KMS-11 (cell line): ENCODE measurements at regions not wholly inside any gene's neighbourhood (a gene's known extent, or its start where the extent isn't known, plus 50 kb on each side); places are given as distances from the start of the nearest gene placed in this dataset.

Source experiments
- H2AFZ ChIP-seq: fragments of 200-600 bp; sonication (generic); 2 replicates; pipeline ENCODE4 v1.6.1; 2016; ENCODE audit warnings: antibody characterized with exemption, mixed run types, low read depth
- H3K27ac ChIP-seq: fragments of 200-600 bp; sonication (generic); 2 replicates; pipeline ENCODE4 v1.6.1; 2016; ENCODE audit warnings: mild to moderate bottlenecking, mixed run types
- H3K27me3 ChIP-seq: fragments of 200-600 bp; sonication (generic); 2 replicates; pipeline ENCODE4 v1.6.1; 2017; ENCODE audit warnings: mild to moderate bottlenecking, low read depth, mixed run types, moderate library complexity; ENCODE audit not compliant: insufficient read depth
- H3K36me3 ChIP-seq: fragments of 200-600 bp; sonication (generic); 2 replicates; pipeline ENCODE4 v1.6.1; 2017; ENCODE audit warnings: mild to moderate bottlenecking, mixed run types; ENCODE audit not compliant: insufficient read depth
- H3K4me1 ChIP-seq: fragments of 200-600 bp; sonication (generic); 2 replicates; pipeline ENCODE4 v1.6.1; 2016; ENCODE audit warnings: mild to moderate bottlenecking, low read depth, mixed run types; ENCODE audit not compliant: poor library complexity, severe bottlenecking
- H3K4me2 ChIP-seq: fragments of 200-600 bp; sonication (generic); 2 replicates; pipeline ENCODE4 v1.7.0; 2016; ENCODE audit warnings: mild to moderate bottlenecking, mixed run types
- H3K4me3 ChIP-seq: fragments of 200-600 bp; sonication (generic); IDR thresholded peaks from 2 replicates; pipeline ENCODE4 v1.6.1; 2017; ENCODE audit warnings: low read depth, low read length, mixed read lengths; ENCODE audit not compliant: insufficient read depth
- H3K79me2 ChIP-seq: fragments of 200-600 bp; sonication (generic); 2 replicates; pipeline ENCODE4 v1.6.1; 2016; ENCODE audit warnings: low read depth, mixed run types; ENCODE audit not compliant: insufficient read depth
- H3K9ac ChIP-seq: fragments of 200-600 bp; sonication (generic); 2 replicates; pipeline ENCODE4 v1.6.1; 2016; ENCODE audit warnings: mild to moderate bottlenecking, mixed run types
- H4K20me1 ChIP-seq: fragments of 200-600 bp; sonication (generic); 2 replicates; pipeline ENCODE4 v1.6.1; 2016; ENCODE audit warnings: mild to moderate bottlenecking, mixed run types; ENCODE audit not compliant: insufficient read depth
- TF ChIP-seq, protein P1 (sequence below): fragments of 200-600 bp; sonication (generic); conservative IDR thresholded peaks from 2 replicates; pipeline ENCODE4 v1.6.1; 2017; ENCODE audit warnings: low read depth, mild to moderate bottlenecking, antibody characterized with exemption, low read length, moderate library complexity, mixed read lengths

DNA sequence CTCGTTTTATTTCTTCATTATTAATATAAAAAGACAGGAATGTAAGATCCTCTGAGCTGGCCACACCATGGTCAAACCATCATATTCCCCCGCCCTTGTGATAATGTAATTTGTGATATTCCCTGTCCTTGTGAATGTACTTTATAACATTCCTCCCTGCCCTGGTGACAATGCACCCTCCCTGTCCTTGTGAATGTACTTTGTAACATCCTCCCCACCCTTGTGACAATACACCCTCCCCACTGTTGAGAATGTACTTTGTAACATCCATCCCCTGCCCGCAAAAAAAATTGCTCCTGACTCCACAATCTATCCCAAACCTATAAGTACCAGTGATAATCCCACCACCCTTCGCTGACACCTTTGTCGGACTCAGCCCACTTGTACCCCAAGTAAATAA is 211.0 kb downstream of the MBD2 start:
- no peaks in the 10 kb centered on the region for H3K4me1 ChIP-seq
- H3K36me3 ChIP-seq, result no peaks in the 10 kb centered on the region
- TF ChIP-seq, protein P1, sequence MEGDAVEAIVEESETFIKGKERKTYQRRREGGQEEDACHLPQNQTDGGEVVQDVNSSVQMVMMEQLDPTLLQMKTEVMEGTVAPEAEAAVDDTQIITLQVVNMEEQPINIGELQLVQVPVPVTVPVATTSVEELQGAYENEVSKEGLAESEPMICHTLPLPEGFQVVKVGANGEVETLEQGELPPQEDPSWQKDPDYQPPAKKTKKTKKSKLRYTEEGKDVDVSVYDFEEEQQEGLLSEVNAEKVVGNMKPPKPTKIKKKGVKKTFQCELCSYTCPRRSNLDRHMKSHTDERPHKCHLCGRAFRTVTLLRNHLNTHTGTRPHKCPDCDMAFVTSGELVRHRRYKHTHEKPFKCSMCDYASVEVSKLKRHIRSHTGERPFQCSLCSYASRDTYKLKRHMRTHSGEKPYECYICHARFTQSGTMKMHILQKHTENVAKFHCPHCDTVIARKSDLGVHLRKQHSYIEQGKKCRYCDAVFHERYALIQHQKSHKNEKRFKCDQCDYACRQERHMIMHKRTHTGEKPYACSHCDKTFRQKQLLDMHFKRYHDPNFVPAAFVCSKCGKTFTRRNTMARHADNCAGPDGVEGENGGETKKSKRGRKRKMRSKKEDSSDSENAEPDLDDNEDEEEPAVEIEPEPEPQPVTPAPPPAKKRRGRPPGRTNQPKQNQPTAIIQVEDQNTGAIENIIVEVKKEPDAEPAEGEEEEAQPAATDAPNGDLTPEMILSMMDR, result no peak
- no peak overlapping the region for H3K4me2 ChIP-seq
- H4K20me1 ChIP-seq, result no peaks in the 10 kb centered on the region
- no peak overlapping the region for H3K9ac ChIP-seq
- H3K79me2 ChIP-seq, result no peaks in the 10 kb centered on the region
- no peak overlapping the region for H3K4me3 ChIP-seq
- no peak overlapping the region for H3K27ac ChIP-seq
- no peaks in the 10 kb centered on the region for H3K27me3 ChIP-seq
- no peak overlapping the region for H2AFZ ChIP-seq

DNA sequence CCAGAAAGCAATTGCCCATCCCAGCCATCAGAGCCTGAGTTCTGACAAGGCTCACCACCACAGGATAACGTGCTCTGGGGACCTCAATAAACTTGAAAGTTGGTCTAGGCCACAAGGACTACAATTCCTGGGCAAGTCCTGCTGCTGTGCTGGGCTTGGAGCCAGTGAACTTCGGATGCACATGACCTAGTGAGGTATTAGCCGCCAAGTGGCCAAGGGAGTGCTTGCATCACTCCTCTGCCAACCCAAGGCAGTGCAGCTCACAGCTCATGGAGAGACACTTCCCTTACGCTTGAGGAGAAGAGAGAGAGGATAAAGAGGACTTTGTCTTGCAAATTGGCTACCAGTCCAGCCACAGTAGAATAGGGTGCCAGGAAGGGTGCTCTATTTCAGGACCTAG is 219.6 kb downstream of the MBD2 start:
- no peaks in the 10 kb centered on the region for H3K27me3 ChIP-seq
- H3K79me2 ChIP-seq, result no peaks in the 10 kb centered on the region
- H3K9ac ChIP-seq, result no peak overlapping the region
- no peak overlapping the region for H2AFZ ChIP-seq
- no peak overlapping the region for H3K4me3 ChIP-seq
- H4K20me1 ChIP-seq, result no peaks in the 10 kb centered on the region
- H3K27ac ChIP-seq, result no peak overlapping the region
- TF ChIP-seq, protein P1, result no peak
- no peak overlapping the region for H3K4me2 ChIP-seq
- H3K4me1 ChIP-seq, result peaks cover 6% of the 10 kb centered on the region
- no peaks in the 10 kb centered on the region for H3K36me3 ChIP-seq

DNA sequence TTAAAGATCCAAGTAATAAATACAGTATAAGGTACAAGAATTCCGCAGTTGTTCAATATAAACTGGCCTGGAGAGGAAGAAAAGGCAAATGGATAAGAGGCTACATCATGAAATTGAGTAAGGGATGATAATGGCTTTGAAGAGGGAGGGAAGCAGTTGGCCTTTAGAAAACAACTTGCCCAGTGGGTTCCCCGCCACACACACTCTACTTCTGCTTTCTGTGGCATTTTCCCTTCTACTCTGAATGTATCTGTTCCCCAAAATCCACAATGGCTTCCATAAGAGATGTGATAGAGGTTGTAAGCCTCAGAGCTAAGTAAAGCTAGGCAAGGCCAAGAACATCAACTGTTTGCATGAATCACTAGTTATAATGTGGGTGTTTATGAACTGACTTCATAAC is 221.3 kb downstream of the MBD2 start:
- no peak overlapping the region for H3K9ac ChIP-seq
- H3K27ac ChIP-seq, result no peak overlapping the region
- no peaks in the 10 kb centered on the region for H3K36me3 ChIP-seq
- no peak overlapping the region for H3K4me3 ChIP-seq
- TF ChIP-seq, protein P1, result no peak
- no peaks in the 10 kb centered on the region for H3K79me2 ChIP-seq
- peaks cover 6% of the 10 kb centered on the region for H3K4me1 ChIP-seq
- no peak overlapping the region for H2AFZ ChIP-seq
- no peaks in the 10 kb centered on the region for H3K27me3 ChIP-seq
- H3K4me2 ChIP-seq, result no peak overlapping the region
- no peaks in the 10 kb centered on the region for H4K20me1 ChIP-seq

DNA sequence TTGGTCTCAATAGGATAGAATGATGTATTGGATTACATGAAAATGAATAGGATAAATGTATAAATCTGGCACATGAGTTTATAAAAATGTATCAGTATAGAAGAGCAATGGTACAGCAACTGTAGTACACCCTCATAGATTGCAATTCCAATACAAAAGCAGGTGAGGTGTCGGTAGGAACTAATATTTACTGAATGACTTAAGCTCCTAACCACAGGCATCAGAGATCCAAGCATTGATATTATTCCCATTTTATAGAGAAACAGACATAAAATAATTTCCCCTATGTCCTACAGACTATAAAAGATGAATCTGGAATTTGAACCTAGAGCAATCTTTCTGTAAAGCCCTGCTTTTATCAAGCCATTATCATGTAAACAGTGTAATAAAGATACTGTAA is 227.4 kb downstream of the MBD2 start:
- no peak overlapping the region for H2AFZ ChIP-seq
- H4K20me1 ChIP-seq, result no peaks in the 10 kb centered on the region
- TF ChIP-seq, protein P1, result no peak
- H3K4me1 ChIP-seq, result no peaks in the 10 kb centered on the region
- H3K9ac ChIP-seq, result no peak overlapping the region
- H3K36me3 ChIP-seq, result no peaks in the 10 kb centered on the region
- no peak overlapping the region for H3K4me3 ChIP-seq
- no peak overlapping the region for H3K4me2 ChIP-seq
- no peaks in the 10 kb centered on the region for H3K79me2 ChIP-seq
- H3K27me3 ChIP-seq, result no peaks in the 10 kb centered on the region
- no peak overlapping the region for H3K27ac ChIP-seq

DNA sequence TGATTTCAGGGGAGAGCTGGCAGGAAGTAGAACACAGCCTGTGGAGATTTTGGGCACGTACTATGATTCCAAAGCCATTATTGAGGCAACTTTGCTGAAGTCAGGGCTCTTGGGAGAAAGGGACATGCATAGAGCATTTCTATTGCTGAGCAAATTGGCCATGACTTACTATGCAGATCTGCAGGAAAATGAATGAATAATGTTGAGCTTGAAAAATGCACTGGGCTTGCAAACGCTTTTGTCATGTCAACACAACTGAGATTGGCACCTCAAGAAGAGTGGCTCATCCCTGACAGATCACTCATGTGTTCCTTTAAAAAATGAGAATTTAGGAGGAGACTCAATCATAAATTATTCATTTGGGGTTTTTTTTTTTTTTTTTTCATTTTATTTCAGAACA is 230.5 kb downstream of the MBD2 start:
- Histone ChIP-seq H2AFZ (no peak overlapping the region), H3K27me3 (no peaks in the 10 kb centered on the region), H3K36me3 (no peaks in the 10 kb centered on the region), H3K79me2 (no peaks in the 10 kb centered on the region), H3K4me1 (no peaks in the 10 kb centered on the region), H3K9ac (no peak overlapping the region), H3K4me2 (no peak overlapping the region), H4K20me1 (no peaks in the 10 kb centered on the region), H3K4me3 (no peak overlapping the region), H3K27ac (no peak overlapping the region)
- TF ChIP-seq, protein P1, result no peak
